HCT116 (cell line): ENCODE measurements at regions not wholly inside any gene's neighbourhood (a gene's known extent, or its start where the extent isn't known, plus 50 kb on each side); places are given as distances from the start of the nearest gene placed in this dataset.

Experiments
- CTCF ChIP-seq, 3 experiments: fragments of 200-600 bp in 1 of 3; sonication (generic) in 1 of 3; IDR thresholded peaks in 2 of 3; conservative IDR thresholded peaks in 1 of 3; 2 replicates each; pipeline ENCODE4 v1.5.1; 2012 to 2017; ENCODE audit warnings: low read depth in 2 of 3, low read length in 2 of 3, antibody characterized with exemption in 1 of 3, borderline replicate concordance in 1 of 3, control low read depth in 1 of 3, mild to moderate bottlenecking in 1 of 3, mixed read lengths in 1 of 3, mixed run types in 1 of 3, moderate library complexity in 1 of 3; ENCODE audit not compliant: insufficient read depth in 1 of 3
- EZH2 ChIP-seq: fragments of 200-600 bp; sonication (generic); IDR thresholded peaks from 2 replicates; pipeline ENCODE4 v1.6.1; 2017; ENCODE audit warnings: antibody characterized with exemption, mixed run types
- EZH2phosphoT487 ChIP-seq: fragments of 200-600 bp; IDR thresholded peaks from 2 replicates; pipeline ENCODE4 v1.6.1; 2018; ENCODE audit warnings: antibody characterized with exemption, borderline replicate concordance
- POLR2A ChIP-seq: IDR thresholded peaks from 2 replicates; pipeline ENCODE4 v1.7.0; 2011; ENCODE audit warnings: borderline replicate concordance; ENCODE audit not compliant: insufficient read depth, insufficient read length; ENCODE audit errors: extremely low read depth

DNA sequence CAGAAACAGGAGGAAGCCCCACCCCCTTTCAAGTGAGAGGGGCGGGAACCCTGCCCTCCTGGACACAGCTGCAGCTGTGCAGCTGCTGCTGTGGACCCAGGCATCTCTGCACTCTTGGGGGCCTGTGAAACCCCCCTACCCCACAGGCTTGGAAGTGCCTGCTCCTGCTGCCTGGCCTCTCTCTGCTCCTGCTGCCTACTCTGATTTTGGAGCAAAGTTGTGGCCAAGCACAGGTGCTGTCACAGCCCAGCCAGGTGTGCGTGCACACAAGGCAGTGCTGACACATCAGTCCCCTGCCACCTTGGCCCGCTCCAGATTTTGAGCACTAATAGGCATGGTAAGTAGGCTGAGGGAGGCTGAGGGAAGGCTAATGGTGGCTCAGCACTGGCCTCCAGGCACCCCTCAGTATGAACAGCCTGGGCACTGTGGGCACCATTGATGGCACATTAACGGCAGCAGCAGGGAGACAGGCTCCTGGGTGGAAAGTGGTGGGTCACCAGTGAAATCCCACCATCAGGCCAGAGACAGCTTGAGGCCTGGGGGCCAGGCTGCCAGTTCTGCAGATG, 890.9 kb downstream of the GBE1 start:
- TF ChIP-seq POLR2A (no peak), CTCF (IDR thresholded peaks at IDR 0.05 in 2 of 3, conservative IDR thresholded peaks at IDR 0.05 in 1 of 3; ENCODE audit: borderline replicate concordance in 1 of 3, insufficient read depth in 1 of 3, low read depth in 2 of 3, low read length in 2 of 3) (no peak), EZH2 (no peak), EZH2phosphoT487 (no peak)
